ENCODE measurements at regions not wholly inside any gene's neighbourhood (a gene's known extent, or its start where the extent isn't known, plus 50 kb on each side); places are given as distances from the start of the nearest gene placed in this dataset.

GRCh38 chr5:143870362-143870761, 58.4 kb downstream of the HMHB1 start:
- DNase-seq, result no peak

GRCh38 chr5:143870871-143871632, 59.1 kb downstream of the HMHB1 start:
- DNase-seq, result no peak

GRCh38 chr5:143871672-143872071, 59.7 kb downstream of the HMHB1 start:
- DNase-seq, result no peak

- DNase-seq, result no peak
Observed at GRCh38 chr5:143874312-143874711, 62.4 kb downstream of the HMHB1 start.

GRCh38 chr5:143877196-143877595, 65.2 kb downstream of the HMHB1 start:
- no peak for DNase-seq

GRCh38 chr5:143878430-143878829, 66.5 kb downstream of the HMHB1 start:
- no peak for DNase-seq

- DNase-seq, result no peak
Observed at GRCh38 chr5:143879646-143880045, 67.7 kb downstream of the HMHB1 start.

- DNase-seq, result no peak
Observed at GRCh38 chr5:143880178-143880577, 68.2 kb downstream of the HMHB1 start.

GRCh38 chr5:143882520-143882919, 70.6 kb downstream of the HMHB1 start:
- DNase-seq, result no peak

GRCh38 chr5:143886096-143886495, 74.1 kb downstream of the HMHB1 start:
- DNase-seq, result no peak

GRCh38 chr5:143886651-143887638, 75.0 kb downstream of the HMHB1 start:
- no peak for DNase-seq

GRCh38 chr5:143887903-143888665, 76.1 kb downstream of the HMHB1 start:
- no peak for DNase-seq

- DNase-seq, result no peak
Observed at GRCh38 chr5:143888912-143889311, 77.0 kb downstream of the HMHB1 start.

GRCh38 chr5:143889986-143890385, 78.0 kb downstream of the HMHB1 start:
- DNase-seq, result no peak

GRCh38 chr5:143890487-143890886, 78.5 kb downstream of the HMHB1 start:
- DNase-seq, result no peak

GRCh38 chr5:143892271-143892670, 80.3 kb downstream of the HMHB1 start:
- DNase-seq, result no peak

- no peak for DNase-seq
Observed at GRCh38 chr5:143892908-143893307, 80.9 kb downstream of the HMHB1 start.

- DNase-seq, result no peak
Observed at GRCh38 chr5:143893638-143894037, 81.7 kb downstream of the HMHB1 start.

GRCh38 chr5:143896516-143896915, 84.6 kb downstream of the HMHB1 start:
- no peak for DNase-seq

GRCh38 chr5:143896966-143897365, 85.0 kb downstream of the HMHB1 start:
- DNase-seq, result no peak

- peak; percentile 42 for DNase-seq
Observed at GRCh38 chr5:143898381-143898780, 86.4 kb downstream of the HMHB1 start.

- DNase-seq, result no peak
Observed at GRCh38 chr5:143898916-143899591, 87.1 kb downstream of the HMHB1 start.

- no peak for DNase-seq
Observed at GRCh38 chr5:143908959-143909358, 97.0 kb downstream of the HMHB1 start.

All from activated CD4-positive, alpha-beta T cell treated with anti-CD3 and anti-CD28 coated beads, Interleukin-10, Interleukin-2, amounts not matched to agents 100 ng/mL and 50 ng/mL, durations not matched to agents 16 hours and 8 hours (primary cell).